ENCODE measurements at regions not wholly inside any gene's neighbourhood (a gene's known extent, or its start where the extent isn't known, plus 50 kb on each side); places are given as distances from the start of the nearest gene placed in this dataset.

DNA sequence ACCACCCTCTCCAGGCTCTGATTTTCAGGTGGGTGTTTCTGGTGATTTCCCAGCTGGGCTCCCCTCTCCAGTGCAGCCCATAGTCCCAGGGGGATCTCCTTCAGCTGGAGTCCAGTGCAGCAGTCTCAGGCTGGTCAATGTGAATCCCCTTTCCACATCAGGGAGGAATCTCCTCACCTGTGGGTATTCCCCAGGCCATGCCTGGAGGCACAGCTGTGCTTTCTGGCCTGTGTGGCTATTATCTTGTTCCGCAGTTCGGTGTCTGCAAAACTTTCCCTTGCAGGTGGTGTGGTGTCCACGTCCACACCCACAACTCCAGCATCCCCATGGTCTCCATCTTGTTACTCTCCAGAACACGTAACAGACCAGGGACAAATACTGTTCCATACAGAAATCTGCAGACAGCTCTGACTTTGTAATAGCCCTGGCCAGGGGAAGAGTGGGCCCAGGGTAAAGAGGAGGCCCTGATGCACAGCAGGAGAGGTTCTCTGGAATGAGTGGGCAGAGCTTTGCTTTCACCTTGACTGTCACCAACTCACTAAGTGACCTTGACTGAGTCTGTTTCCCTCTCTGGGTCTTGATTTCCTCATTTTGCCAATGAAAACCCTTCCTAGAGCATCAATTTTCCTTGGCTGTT lies 183.2 kb downstream of the CSNK2A3 start:
- no peak for DNase-seq (ENCODE audit: extremely low spot score)
- no peaks in the 10 kb centered on the region for H3K36me3 ChIP-seq
- no peak for TF ChIP-seq CTCF (IDR thresholded peaks at IDR 0.05)
- no peak for TF ChIP-seq EP300 (IDR thresholded peaks at IDR 0.05)
- no peak for TF ChIP-seq POLR2AphosphoS5 (IDR thresholded peaks at IDR 0.05)
- TF ChIP-seq POLR2A (IDR thresholded peaks at IDR 0.05; ENCODE audit: low read depth) = no peak
- H3K4me1 ChIP-seq = peaks cover 3 to 44% (median 33%) of the 10 kb centered on the region in 4 donors
- intact Hi-C loops (cut with DNase I) = no loop called here
- no peaks in the 10 kb centered on the region for H3K27me3 ChIP-seq
- no CpG with 5 or more reads among the region's 4 CpGs for WGBS
- H3K9me3 ChIP-seq = no peaks in the 10 kb centered on the region
- H3K27ac ChIP-seq (replicated peaks in 1 of 4) = peak overlapping the region in 1 of 4 donors; percentile 75
- H3K4me3 ChIP-seq = no peak overlapping the region

DNA sequence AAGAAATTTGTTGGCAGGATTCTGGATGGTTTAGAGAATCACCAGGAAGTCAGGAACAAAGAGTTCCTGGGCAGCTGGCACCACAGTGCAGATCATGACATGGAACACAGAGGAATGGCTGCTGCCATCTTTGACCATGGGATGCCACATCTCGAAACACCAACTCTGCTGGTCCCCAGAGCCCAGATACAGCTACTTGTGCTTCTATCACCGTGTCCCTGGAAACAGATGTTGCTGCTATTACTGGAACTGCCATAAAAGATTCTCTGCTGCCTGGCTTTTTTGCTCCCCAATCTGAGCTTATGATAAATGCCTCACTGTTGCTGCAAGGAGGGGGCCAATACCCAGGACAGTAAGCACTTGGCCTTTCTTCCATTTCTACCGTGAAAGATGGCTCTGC lies 185.2 kb downstream of the CSNK2A3 start:
- H3K27me3 ChIP-seq = no peaks in the 10 kb centered on the region
- H3K9me3 ChIP-seq = no peaks in the 10 kb centered on the region
- TF ChIP-seq POLR2A (IDR thresholded peaks at IDR 0.05; ENCODE audit: low read depth) = no peak
- WGBS = 56% methylated on average over 3 of the region's 3 CpGs
- DNase-seq (ENCODE audit: extremely low spot score) = peak; percentile 79
- H3K27ac ChIP-seq (replicated peaks in 1 of 4) = peak overlapping the region in 3 of 4 donors; percentile 12 to 32 (median 13)
- H3K4me3 ChIP-seq = no peak overlapping the region
- intact Hi-C loops (cut with DNase I) = no loop called here
- H3K36me3 ChIP-seq = no peaks in the 10 kb centered on the region
- peaks cover 3 to 57% (median 49%) of the 10 kb centered on the region in 4 donors for H3K4me1 ChIP-seq

DNA sequence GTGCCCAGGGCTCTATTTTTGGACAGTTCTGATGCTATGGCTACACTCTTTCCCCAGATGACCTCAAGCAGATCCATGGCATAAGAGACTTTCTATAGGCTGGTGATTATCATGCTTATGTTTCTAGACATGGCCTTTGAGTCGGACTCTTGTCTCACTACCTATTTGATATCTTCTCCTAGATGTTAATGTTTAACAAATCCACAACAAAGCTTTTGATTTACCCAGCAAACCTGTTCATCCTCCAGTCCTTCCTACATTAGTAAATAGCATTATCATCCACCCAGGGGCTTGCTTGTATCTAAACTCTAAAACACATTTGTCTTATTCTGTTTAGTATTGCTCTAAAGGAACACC lies 188.7 kb downstream of the CSNK2A3 start:
- Histone ChIP-seq H3K27ac (replicated peaks in 1 of 4) (peak overlapping the region; percentile 35 to 65 (median 48)), H3K4me3 (no peak overlapping the region), H3K4me1 (peaks cover 0 to 34% (median 30%) of the 10 kb centered on the region in 4 donors), H3K9me3 (no peaks in the 10 kb centered on the region), H3K36me3 (no peaks in the 10 kb centered on the region), H3K27me3 (no peaks in the 10 kb centered on the region)
- no peak for TF ChIP-seq POLR2AphosphoS5 (IDR thresholded peaks at IDR 0.05)
- no peak for TF ChIP-seq CTCF (IDR thresholded peaks at IDR 0.05)
- TF ChIP-seq POLR2A (IDR thresholded peaks at IDR 0.05; ENCODE audit: low read depth) = no peak
- no peak for TF ChIP-seq EP300 (IDR thresholded peaks at IDR 0.05)
- DNase-seq (ENCODE audit: extremely low spot score) = no peak
- 100% methylated on average over 1 of the region's 1 CpG for WGBS
- intact Hi-C loops (cut with DNase I) = no loop called here

DNA sequence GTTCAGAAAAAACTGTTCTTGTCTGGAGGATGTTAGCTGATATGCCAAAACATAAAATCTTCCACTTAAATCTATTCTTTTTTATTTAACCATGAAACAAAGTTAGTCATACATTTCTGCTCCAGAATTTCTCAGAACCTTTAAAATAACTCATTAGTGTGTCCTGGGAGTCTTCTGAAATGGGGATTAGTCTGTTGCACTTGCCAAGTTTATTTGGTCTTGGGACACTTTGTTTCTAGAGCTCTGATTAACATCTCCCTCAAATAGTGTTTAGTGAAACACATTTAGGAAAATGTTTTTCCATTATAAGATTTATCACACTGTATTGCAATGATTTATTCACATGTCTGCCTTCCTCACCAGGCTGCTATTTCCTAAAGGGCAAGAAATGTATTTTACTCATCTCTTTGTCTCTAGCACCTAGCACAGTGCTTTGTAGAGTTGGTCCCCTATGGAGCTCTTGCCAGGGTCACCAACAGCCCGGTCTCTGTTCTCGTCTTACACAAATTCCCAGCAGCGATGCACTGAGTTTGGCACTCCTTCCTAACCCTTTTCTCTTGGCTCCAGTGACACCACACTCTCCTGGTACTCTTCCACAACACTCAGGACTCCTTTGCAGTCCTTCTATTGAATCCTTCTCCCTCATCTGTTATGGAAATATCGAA lies 189.2 kb downstream of the CSNK2A3 start:
- intact Hi-C loops (cut with DNase I) = no loop called here
- no peaks in the 10 kb centered on the region for H3K36me3 ChIP-seq
- peak overlapping the region; percentile 35 to 65 (median 48) for H3K27ac ChIP-seq (replicated peaks in 1 of 4)
- 53% methylated on average over 4 of the region's 4 CpGs for WGBS
- H3K4me1 ChIP-seq = peaks cover 0 to 34% (median 30%) of the 10 kb centered on the region in 4 donors
- no peak for DNase-seq (ENCODE audit: extremely low spot score)
- H3K27me3 ChIP-seq = no peaks in the 10 kb centered on the region
- no peak overlapping the region for H3K4me3 ChIP-seq
- H3K9me3 ChIP-seq = no peaks in the 10 kb centered on the region
- TF ChIP-seq CTCF (IDR thresholded peaks at IDR 0.05) (no peak), POLR2AphosphoS5 (IDR thresholded peaks at IDR 0.05) (no peak), POLR2A (IDR thresholded peaks at IDR 0.05; ENCODE audit: low read depth) (no peak), EP300 (IDR thresholded peaks at IDR 0.05) (no peak)

GRCh38 chr11:11163236-11163635 lies 189.8 kb downstream of the CSNK2A3 start:
- no peak for TF ChIP-seq POLR2AphosphoS5 (IDR thresholded peaks at IDR 0.05)
- TF ChIP-seq CTCF (IDR thresholded peaks at IDR 0.05) = peak in 1 of 3 experiments; percentile 40
- 55% methylated on average over 5 of the region's 5 CpGs for WGBS
- DNase-seq (ENCODE audit: extremely low spot score) = no peak
- no peaks in the 10 kb centered on the region for H3K27me3 ChIP-seq
- no peaks in the 10 kb centered on the region for H3K9me3 ChIP-seq
- no peaks in the 10 kb centered on the region for H3K36me3 ChIP-seq
- no peak overlapping the region for H3K4me3 ChIP-seq
- intact Hi-C loops (cut with DNase I) = no loop called here
- peak overlapping the region in 3 of 4 donors; percentile 46 to 65 (median 51) for H3K27ac ChIP-seq (replicated peaks in 1 of 4)
- H3K4me1 ChIP-seq = peaks cover 0 to 34% (median 30%) of the 10 kb centered on the region in 4 donors

All from esophagus muscularis mucosa (tissue), 4 donors.